ENCODE measurements at regions not wholly inside any gene's neighbourhood (a gene's known extent, or its start where the extent isn't known, plus 50 kb on each side); places are given as distances from the start of the nearest gene placed in this dataset.

- POLR2A ChIA-PET, result no interaction called here
- CTCF ChIA-PET, result no interaction called here
- DNase-seq (ENCODE audit: extremely low spot score), result no peak
- no peak for TF ChIP-seq CTCF (IDR thresholded peaks at IDR 0.05; ENCODE audit: control extremely low read depth, extremely low read depth, low read depth, missing control alignments)
Measured at GRCh38 chr3:180408654-180409053, 193.3 kb upstream of the TTC14 start.

- no peak for TF ChIP-seq CTCF (IDR thresholded peaks at IDR 0.05; ENCODE audit: control extremely low read depth, extremely low read depth, low read depth, missing control alignments)
- DNase-seq (ENCODE audit: extremely low spot score), result no peak
- POLR2A ChIA-PET, result no interaction called here
- CTCF ChIA-PET, result no interaction called here
Measured at GRCh38 chr3:180409170-180409569, 192.8 kb upstream of the TTC14 start.

- no peak for TF ChIP-seq CTCF (IDR thresholded peaks at IDR 0.05; ENCODE audit: control extremely low read depth, extremely low read depth, low read depth, missing control alignments)
- ChIA-PET CTCF (no interaction called here), POLR2A (no interaction called here)
- DNase-seq (ENCODE audit: extremely low spot score), result no peak
Measured at GRCh38 chr3:180409883-180410282, 192.1 kb upstream of the TTC14 start.

- no peak for DNase-seq (ENCODE audit: extremely low spot score)
- TF ChIP-seq CTCF (IDR thresholded peaks at IDR 0.05; ENCODE audit: control extremely low read depth, extremely low read depth, low read depth, missing control alignments), result no peak
- POLR2A ChIA-PET, result no interaction called here
- CTCF ChIA-PET, result interaction anchor here (1.2 kb wide), 1 partner anchor 9 kb away, joined by 3 read pairs; no protein-coding TSS in a partner anchor
Measured at GRCh38 chr3:180414157-180414556, 187.8 kb upstream of the TTC14 start.

- POLR2A ChIA-PET, result no interaction called here
- no peak for DNase-seq (ENCODE audit: extremely low spot score)
- CTCF ChIA-PET, result no interaction called here
- TF ChIP-seq CTCF (IDR thresholded peaks at IDR 0.05; ENCODE audit: control extremely low read depth, extremely low read depth, low read depth, missing control alignments), result no peak
Measured at GRCh38 chr3:180416111-180416594, 185.8 kb upstream of the TTC14 start.

DNA sequence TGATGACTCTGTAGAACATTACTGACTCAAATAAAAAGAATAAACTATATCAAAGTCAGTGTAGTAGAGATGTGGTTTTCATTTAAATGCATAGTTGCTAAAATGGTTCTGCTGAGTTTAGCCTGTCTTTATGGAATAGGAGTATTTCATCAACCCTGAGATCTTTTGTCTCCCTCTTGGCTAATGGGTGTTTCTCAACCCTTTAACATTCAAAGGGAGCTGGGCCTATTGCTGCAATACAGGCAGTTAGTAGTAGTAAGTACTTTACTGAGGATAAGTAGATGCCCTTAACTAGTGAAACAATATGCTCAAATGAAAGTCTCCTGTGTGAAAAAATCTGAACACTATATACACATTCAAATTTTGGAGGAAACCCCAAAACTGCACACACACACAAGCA is 184.7 kb upstream of the TTC14 start:
- ChIA-PET POLR2A (no interaction called here), CTCF (no interaction called here)
- TF ChIP-seq CTCF (IDR thresholded peaks at IDR 0.05; ENCODE audit: control extremely low read depth, extremely low read depth, low read depth, missing control alignments), result no peak
- DNase-seq (ENCODE audit: extremely low spot score), result no peak

DNA sequence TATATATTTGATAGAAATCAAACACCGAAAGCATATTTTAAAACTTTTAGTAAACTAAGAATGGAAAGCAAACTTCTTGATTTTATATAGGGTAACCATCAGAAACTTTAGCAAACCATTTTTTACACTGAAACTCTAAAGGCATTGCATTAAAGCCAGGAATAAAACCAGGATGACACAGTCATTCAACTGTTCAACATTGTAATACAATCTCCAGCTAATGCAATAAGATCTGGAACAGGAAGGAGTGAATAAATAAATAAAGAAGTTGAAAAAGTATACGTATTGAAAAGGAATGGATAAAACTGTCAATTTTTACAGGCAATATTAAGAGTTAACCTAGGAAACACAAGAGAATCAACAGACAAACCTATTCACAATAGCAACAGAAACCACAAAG is 181.9 kb upstream of the TTC14 start:
- no peak for DNase-seq (ENCODE audit: extremely low spot score)
- TF ChIP-seq CTCF (IDR thresholded peaks at IDR 0.05; ENCODE audit: control extremely low read depth, extremely low read depth, low read depth, missing control alignments), result no peak
- ChIA-PET POLR2A (no interaction called here), CTCF (no interaction called here)

All from GM10248 (cell line).